ENCODE measurements at regions not wholly inside any gene's neighbourhood (a gene's known extent, or its start where the extent isn't known, plus 50 kb on each side); places are given as distances from the start of the nearest gene placed in this dataset.

GRCh38 chr2:21535826-21536225, 412.1 kb downstream of the TDRD15 start:
- DNase-seq (ENCODE audit: low spot score): no peak
- ATAC-seq: no peak
- Mint-ChIP-seq H3K4me3 (no peak overlapping the region), H3K27ac (no peak overlapping the region), H3K4me1 (no peaks in the 10 kb centered on the region), H3K36me3 (peaks cover 40% of the 10 kb centered on the region), H3K9me3 (peaks cover 58% of the 10 kb centered on the region), H3K27me3 (ENCODE audit: low read depth) (peaks cover 10% of the 10 kb centered on the region)
- ChIA-PET POLR2A (no interaction called here), CTCF (no interaction called here)
- TF ChIP-seq NR2C2 (CRISPR knock-in tag; IDR thresholded peaks at IDR 0.05) (no peak), FOXP4 (CRISPR knock-in tag; IDR thresholded peaks at IDR 0.05) (no peak), EMX1 (CRISPR knock-in tag; IDR thresholded peaks at IDR 0.05) (no peak), SOX15 (CRISPR knock-in tag; IDR thresholded peaks at IDR 0.05) (no peak), RELA (CRISPR knock-in tag; IDR thresholded peaks at IDR 0.05; ENCODE audit: borderline replicate concordance) (no peak), CBFB (CRISPR knock-in tag; IDR thresholded peaks at IDR 0.05; ENCODE audit: low read depth) (no peak)
- TF ChIP-seq, protein P1, sequence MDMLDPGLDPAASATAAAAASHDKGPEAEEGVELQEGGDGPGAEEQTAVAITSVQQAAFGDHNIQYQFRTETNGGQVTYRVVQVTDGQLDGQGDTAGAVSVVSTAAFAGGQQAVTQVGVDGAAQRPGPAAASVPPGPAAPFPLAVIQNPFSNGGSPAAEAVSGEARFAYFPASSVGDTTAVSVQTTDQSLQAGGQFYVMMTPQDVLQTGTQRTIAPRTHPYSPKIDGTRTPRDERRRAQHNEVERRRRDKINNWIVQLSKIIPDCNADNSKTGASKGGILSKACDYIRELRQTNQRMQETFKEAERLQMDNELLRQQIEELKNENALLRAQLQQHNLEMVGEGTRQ (CRISPR knock-in tag; IDR thresholded peaks at IDR 0.05): no peak

GRCh38 chr2:21539685-21540084, 415.9 kb downstream of the TDRD15 start:
- ChIA-PET POLR2A (no interaction called here), CTCF (no interaction called here)
- no peaks in the 10 kb centered on the region for H3K4me1 Mint-ChIP-seq
- peaks cover 33% of the 10 kb centered on the region for H3K36me3 Mint-ChIP-seq
- peaks cover 39% of the 10 kb centered on the region for H3K9me3 Mint-ChIP-seq
- H3K27me3 Mint-ChIP-seq (ENCODE audit: low read depth): peaks cover 9% of the 10 kb centered on the region
- no peak overlapping the region for H3K27ac Mint-ChIP-seq
- DNase-seq (ENCODE audit: low spot score) (no peak), ATAC-seq (no peak)
- TF ChIP-seq AFF4 (CRISPR knock-in tag; IDR thresholded peaks at IDR 0.05; ENCODE audit: borderline replicate concordance) (no peak), ZNF317 (CRISPR knock-in tag; IDR thresholded peaks at IDR 0.05; ENCODE audit: borderline replicate concordance, low read depth) (no peak), ATF2 (CRISPR knock-in tag; IDR thresholded peaks at IDR 0.05; ENCODE audit: borderline replicate concordance, low read depth) (no peak), SOX15 (CRISPR knock-in tag; IDR thresholded peaks at IDR 0.05) (no peak), OVOL2 (CRISPR knock-in tag; IDR thresholded peaks at IDR 0.05; ENCODE audit: borderline replicate concordance) (no peak)
- TF ChIP-seq, protein P2, sequence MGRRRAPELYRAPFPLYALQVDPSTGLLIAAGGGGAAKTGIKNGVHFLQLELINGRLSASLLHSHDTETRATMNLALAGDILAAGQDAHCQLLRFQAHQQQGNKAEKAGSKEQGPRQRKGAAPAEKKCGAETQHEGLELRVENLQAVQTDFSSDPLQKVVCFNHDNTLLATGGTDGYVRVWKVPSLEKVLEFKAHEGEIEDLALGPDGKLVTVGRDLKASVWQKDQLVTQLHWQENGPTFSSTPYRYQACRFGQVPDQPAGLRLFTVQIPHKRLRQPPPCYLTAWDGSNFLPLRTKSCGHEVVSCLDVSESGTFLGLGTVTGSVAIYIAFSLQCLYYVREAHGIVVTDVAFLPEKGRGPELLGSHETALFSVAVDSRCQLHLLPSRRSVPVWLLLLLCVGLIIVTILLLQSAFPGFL (CRISPR knock-in tag; IDR thresholded peaks at IDR 0.05; ENCODE audit: borderline replicate concordance): no peak
- H3K4me3 Mint-ChIP-seq: no peak overlapping the region

DNA sequence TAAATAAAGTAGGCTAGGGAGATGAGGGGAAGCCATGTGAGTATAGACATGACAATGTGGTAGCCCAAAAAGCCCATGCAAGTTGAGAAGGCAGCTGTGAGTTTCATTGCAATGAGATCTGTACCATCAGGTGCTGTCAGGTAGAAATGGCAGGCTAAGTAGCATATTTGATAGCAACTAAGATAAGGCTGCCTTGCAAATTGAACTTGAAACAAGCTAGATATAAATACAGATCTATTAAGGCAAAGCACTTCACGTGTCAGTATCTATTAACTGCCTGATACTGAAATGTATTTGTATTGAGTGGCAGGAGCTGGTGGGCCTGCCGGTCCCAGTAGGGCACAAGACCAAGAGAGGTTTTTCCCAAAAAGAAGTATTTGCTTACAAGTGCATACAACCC, 419.9 kb downstream of the TDRD15 start:
- CTCF ChIA-PET: no interaction called here
- no peak for DNase-seq (ENCODE audit: low spot score)
- TF ChIP-seq, protein P3, sequence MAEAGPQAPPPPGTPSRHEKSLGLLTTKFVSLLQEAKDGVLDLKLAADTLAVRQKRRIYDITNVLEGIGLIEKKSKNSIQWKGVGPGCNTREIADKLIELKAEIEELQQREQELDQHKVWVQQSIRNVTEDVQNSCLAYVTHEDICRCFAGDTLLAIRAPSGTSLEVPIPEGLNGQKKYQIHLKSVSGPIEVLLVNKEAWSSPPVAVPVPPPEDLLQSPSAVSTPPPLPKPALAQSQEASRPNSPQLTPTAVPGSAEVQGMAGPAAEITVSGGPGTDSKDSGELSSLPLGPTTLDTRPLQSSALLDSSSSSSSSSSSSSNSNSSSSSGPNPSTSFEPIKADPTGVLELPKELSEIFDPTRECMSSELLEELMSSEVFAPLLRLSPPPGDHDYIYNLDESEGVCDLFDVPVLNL (CRISPR knock-in tag; IDR thresholded peaks at IDR 0.05; ENCODE audit: borderline replicate concordance, low read depth): no peak
- TF ChIP-seq, protein P4, sequence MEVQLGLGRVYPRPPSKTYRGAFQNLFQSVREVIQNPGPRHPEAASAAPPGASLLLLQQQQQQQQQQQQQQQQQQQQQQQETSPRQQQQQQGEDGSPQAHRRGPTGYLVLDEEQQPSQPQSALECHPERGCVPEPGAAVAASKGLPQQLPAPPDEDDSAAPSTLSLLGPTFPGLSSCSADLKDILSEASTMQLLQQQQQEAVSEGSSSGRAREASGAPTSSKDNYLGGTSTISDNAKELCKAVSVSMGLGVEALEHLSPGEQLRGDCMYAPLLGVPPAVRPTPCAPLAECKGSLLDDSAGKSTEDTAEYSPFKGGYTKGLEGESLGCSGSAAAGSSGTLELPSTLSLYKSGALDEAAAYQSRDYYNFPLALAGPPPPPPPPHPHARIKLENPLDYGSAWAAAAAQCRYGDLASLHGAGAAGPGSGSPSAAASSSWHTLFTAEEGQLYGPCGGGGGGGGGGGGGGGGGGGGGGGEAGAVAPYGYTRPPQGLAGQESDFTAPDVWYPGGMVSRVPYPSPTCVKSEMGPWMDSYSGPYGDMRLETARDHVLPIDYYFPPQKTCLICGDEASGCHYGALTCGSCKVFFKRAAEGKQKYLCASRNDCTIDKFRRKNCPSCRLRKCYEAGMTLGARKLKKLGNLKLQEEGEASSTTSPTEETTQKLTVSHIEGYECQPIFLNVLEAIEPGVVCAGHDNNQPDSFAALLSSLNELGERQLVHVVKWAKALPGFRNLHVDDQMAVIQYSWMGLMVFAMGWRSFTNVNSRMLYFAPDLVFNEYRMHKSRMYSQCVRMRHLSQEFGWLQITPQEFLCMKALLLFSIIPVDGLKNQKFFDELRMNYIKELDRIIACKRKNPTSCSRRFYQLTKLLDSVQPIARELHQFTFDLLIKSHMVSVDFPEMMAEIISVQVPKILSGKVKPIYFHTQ (CRISPR knock-in tag; IDR thresholded peaks at IDR 0.05): no peak
- no peak for TF ChIP-seq CBFB (CRISPR knock-in tag; IDR thresholded peaks at IDR 0.05; ENCODE audit: low read depth)
- TF ChIP-seq PRRX2 (CRISPR knock-in tag; IDR thresholded peaks at IDR 0.05): no peak

More for the DNA sequence above, 419.9 kb downstream of the TDRD15 start:
- no peak for ATAC-seq
- POLR2A ChIA-PET: interaction anchor here (0.6 kb wide), 1 partner anchor 98 kb away, joined by 4 read pairs; no protein-coding TSS in a partner anchor
- Mint-ChIP-seq H3K4me3 (no peak overlapping the region), H3K27ac (no peak overlapping the region), H3K36me3 (no peaks in the 10 kb centered on the region), H3K4me1 (peaks cover 12% of the 10 kb centered on the region), H3K27me3 (ENCODE audit: low read depth) (no peaks in the 10 kb centered on the region), H3K9me3 (peaks cover under 1% of the 10 kb centered on the region; the same call in 1 of the 2 replicates)

Data from WTC11 (cell line).